HEK293 (cell line): ENCODE measurements at regions not wholly inside any gene's neighbourhood (a gene's known extent, or its start where the extent isn't known, plus 50 kb on each side); places are given as distances from the start of the nearest gene placed in this dataset.

Experiments
- KLF16 ChIP-seq: fragments of 450-650 bp; formaldehyde crosslinking; IDR thresholded peaks from 2 replicates; pipeline ENCODE4 v1.5.1; 2017; ENCODE audit warnings: missing biosample characterization, missing genetic modification characterization
- REPIN1 ChIP-seq: fragments of 450-650 bp; formaldehyde crosslinking; IDR thresholded peaks from 2 replicates; pipeline ENCODE4 v1.5.1; 2017; ENCODE audit warnings: missing biosample characterization, missing genetic modification characterization, low read depth
- SCRT2 ChIP-seq: fragments of 450-650 bp; formaldehyde crosslinking; IDR thresholded peaks from 2 replicates; pipeline ENCODE4 v1.5.1; 2016; ENCODE audit warnings: missing biosample characterization, missing genetic modification characterization
- ZEB2 ChIP-seq: fragments of 450-650 bp; formaldehyde crosslinking; IDR thresholded peaks from 2 replicates; pipeline ENCODE4 v1.5.1; 2016; ENCODE audit warnings: missing biosample characterization, missing genetic modification characterization
- ZFP37 ChIP-seq: fragments of 450-650 bp; formaldehyde crosslinking; IDR thresholded peaks from 2 replicates; pipeline ENCODE4 v1.5.1; 2016; ENCODE audit warnings: missing biosample characterization, missing genetic modification characterization
- ZNF138 ChIP-seq: fragments of 450-650 bp; formaldehyde crosslinking; IDR thresholded peaks from 2 replicates; pipeline ENCODE4 v1.5.1; 2016; ENCODE audit warnings: missing biosample characterization, missing genetic modification characterization, borderline replicate concordance
- ZNF146 ChIP-seq: fragments of 450-650 bp; formaldehyde crosslinking; IDR thresholded peaks from 2 replicates; pipeline ENCODE4 v1.5.1; 2016; ENCODE audit warnings: missing biosample characterization, missing genetic modification characterization
- ZNF391 ChIP-seq: fragments of 450-650 bp; formaldehyde crosslinking; IDR thresholded peaks from 2 replicates; pipeline ENCODE4 v1.5.1; 2016; ENCODE audit warnings: low read depth, missing biosample characterization, missing genetic modification characterization, borderline replicate concordance
- ZNF792 ChIP-seq: fragments of 450-650 bp; formaldehyde crosslinking; IDR thresholded peaks from 2 replicates; pipeline ENCODE4 v1.5.1; 2016; ENCODE audit warnings: missing biosample characterization, missing genetic modification characterization
- TF ChIP-seq, protein P1 (sequence below): fragments of 450-650 bp; formaldehyde crosslinking; IDR thresholded peaks from 2 replicates; pipeline ENCODE4 v1.5.1; 2016; ENCODE audit warnings: missing biosample characterization, missing genetic modification characterization
- TF ChIP-seq, protein P2 (sequence below): fragments of 450-650 bp; formaldehyde crosslinking; IDR thresholded peaks from 2 replicates; pipeline ENCODE4 v1.5.1; 2016; ENCODE audit warnings: missing biosample characterization, missing genetic modification characterization

DNA sequence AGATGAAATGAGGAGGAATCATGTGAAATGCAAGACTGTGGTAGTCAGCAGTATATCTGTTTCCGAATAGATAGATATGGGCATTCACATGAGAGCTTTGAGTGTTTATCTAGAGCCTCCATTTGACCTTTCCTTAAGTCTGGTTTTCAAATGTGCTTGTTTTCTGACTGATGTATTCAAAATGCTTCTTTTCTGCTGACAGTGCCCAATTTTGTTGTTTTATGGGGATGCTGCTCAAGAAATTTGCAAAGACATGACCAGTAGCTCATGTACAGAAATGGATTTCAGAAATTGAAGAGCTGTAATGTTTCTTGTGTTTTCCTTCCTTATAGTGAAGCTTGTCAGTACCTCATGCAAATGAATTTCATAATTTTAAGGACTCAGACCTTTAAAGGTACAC lies 903.4 kb upstream of the CDH8 start:
- TF ChIP-seq, protein P1, sequence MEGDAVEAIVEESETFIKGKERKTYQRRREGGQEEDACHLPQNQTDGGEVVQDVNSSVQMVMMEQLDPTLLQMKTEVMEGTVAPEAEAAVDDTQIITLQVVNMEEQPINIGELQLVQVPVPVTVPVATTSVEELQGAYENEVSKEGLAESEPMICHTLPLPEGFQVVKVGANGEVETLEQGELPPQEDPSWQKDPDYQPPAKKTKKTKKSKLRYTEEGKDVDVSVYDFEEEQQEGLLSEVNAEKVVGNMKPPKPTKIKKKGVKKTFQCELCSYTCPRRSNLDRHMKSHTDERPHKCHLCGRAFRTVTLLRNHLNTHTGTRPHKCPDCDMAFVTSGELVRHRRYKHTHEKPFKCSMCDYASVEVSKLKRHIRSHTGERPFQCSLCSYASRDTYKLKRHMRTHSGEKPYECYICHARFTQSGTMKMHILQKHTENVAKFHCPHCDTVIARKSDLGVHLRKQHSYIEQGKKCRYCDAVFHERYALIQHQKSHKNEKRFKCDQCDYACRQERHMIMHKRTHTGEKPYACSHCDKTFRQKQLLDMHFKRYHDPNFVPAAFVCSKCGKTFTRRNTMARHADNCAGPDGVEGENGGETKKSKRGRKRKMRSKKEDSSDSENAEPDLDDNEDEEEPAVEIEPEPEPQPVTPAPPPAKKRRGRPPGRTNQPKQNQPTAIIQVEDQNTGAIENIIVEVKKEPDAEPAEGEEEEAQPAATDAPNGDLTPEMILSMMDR (tag by site-specific recombination), result no peak
- TF ChIP-seq KLF16 (tag by site-specific recombination) (no peak), ZNF138 (no peak), ZFP37 (no peak), SCRT2 (tag by site-specific recombination) (no peak), ZNF792 (tag by site-specific recombination) (no peak), REPIN1 (tag by site-specific recombination) (no peak), ZNF146 (tag by site-specific recombination) (no peak), ZNF391 (tag by site-specific recombination) (no peak), ZEB2 (tag by site-specific recombination) (no peak)
- TF ChIP-seq, protein P2, sequence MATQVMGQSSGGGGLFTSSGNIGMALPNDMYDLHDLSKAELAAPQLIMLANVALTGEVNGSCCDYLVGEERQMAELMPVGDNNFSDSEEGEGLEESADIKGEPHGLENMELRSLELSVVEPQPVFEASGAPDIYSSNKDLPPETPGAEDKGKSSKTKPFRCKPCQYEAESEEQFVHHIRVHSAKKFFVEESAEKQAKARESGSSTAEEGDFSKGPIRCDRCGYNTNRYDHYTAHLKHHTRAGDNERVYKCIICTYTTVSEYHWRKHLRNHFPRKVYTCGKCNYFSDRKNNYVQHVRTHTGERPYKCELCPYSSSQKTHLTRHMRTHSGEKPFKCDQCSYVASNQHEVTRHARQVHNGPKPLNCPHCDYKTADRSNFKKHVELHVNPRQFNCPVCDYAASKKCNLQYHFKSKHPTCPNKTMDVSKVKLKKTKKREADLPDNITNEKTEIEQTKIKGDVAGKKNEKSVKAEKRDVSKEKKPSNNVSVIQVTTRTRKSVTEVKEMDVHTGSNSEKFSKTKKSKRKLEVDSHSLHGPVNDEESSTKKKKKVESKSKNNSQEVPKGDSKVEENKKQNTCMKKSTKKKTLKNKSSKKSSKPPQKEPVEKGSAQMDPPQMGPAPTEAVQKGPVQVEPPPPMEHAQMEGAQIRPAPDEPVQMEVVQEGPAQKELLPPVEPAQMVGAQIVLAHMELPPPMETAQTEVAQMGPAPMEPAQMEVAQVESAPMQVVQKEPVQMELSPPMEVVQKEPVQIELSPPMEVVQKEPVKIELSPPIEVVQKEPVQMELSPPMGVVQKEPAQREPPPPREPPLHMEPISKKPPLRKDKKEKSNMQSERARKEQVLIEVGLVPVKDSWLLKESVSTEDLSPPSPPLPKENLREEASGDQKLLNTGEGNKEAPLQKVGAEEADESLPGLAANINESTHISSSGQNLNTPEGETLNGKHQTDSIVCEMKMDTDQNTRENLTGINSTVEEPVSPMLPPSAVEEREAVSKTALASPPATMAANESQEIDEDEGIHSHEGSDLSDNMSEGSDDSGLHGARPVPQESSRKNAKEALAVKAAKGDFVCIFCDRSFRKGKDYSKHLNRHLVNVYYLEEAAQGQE (tag by site-specific recombination), result no peak
